ENCODE measurements at regions not wholly inside any gene's neighbourhood (a gene's known extent, or its start where the extent isn't known, plus 50 kb on each side); places are given as distances from the start of the nearest gene placed in this dataset.

GRCh38 chr11:38683484-38683883 is 2085.4 kb upstream of the RAG2 start:
- no peak for TF ChIP-seq CTCF (IDR thresholded peaks at IDR 0.05; ENCODE audit: insufficient read depth, low read depth, low read length)
- no peak for TF ChIP-seq EZH2 (IDR thresholded peaks at IDR 0.05; ENCODE audit: insufficient read depth, low read length)
